Activated T-helper 1 cell treated with Interleukin-2 at 50 U/mL for 16 hours (primary cell): ENCODE measurements at regions not wholly inside any gene's neighbourhood (a gene's known extent, or its start where the extent isn't known, plus 50 kb on each side); places are given as distances from the start of the nearest gene placed in this dataset.
"Not testable (repeated sequence)": the region's sequence is repeated elsewhere in the genome, so short reads cannot be mapped to it uniquely, and the experiment has no call there.

ENCODE experiments used
- DNase-seq: peaks from one replicate; pipeline ENCODE4 v3.0.0-alpha.2; 2020; ENCODE audit warnings: low read depth

DNA sequence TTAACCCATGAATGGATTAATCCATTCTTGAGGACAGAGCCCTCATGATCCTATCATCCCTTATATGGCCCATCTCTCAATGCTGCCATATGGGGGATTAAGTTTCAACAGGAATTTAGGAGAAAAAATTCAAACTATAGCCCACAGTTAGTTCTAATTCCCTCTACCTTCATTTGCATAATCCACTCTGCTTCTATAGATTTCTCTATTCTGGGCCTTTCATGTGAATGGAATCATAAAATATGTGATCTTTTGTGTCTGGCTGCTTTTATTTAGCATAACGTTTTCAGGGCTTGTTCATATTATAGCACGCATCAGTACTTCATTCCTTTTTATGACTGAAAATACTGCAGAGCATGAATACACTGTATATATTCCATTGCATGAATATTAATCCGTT is 55.4 kb downstream of the CTSL start:
- DNase-seq: no peak

DNA sequence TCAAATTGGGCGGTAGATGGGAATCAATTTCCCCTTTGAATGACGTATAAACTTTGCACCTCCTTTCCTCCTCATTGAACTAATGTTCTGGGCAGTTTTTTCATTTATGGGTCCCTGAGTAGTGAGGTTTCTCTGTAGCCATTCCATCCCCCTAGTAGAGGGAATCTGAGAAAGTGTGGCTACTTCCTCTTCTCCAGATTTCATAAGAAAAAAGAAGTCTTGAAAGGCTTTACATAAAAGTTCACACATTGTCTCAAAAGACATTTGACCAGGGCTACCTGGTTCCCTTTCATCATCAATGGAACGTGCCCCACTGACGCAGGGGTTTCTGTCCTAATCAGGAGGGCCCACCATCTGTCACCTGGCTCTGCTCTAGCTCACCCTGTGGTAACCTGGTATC is 57.3 kb downstream of the CTSL start:
- no peak for DNase-seq

DNA sequence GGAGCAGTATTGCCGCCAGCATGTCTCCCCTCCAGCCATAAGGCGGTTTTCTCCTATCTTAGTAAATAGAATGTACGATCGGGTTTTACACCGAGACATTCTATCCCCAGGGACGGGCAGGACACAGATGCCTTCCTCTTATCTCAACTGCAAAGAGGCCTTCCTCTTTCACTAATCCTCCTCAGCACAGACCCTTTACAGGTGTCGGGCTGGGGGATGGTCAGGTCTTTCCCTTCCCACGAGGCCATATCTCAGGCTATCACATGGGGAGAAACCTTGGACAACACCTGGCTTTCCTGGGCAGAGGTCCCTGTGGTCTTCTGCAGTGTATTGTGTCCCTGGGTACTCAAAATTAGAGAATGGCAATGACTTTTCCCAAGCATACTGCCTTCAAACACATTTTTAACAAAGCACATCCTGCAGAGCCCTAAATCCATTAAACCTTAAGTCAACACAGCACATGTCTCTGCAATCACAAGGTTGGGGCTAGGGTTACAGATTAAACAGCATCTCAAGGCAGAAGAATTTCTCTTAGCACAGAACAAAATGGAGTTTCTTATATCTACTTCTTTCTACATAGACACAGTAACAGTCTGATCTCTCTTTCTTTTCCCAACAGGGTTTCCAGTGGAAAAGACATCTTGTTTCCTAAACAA is 59.5 kb downstream of the CTSL start:
- not testable (repeated sequence) for DNase-seq

DNA sequence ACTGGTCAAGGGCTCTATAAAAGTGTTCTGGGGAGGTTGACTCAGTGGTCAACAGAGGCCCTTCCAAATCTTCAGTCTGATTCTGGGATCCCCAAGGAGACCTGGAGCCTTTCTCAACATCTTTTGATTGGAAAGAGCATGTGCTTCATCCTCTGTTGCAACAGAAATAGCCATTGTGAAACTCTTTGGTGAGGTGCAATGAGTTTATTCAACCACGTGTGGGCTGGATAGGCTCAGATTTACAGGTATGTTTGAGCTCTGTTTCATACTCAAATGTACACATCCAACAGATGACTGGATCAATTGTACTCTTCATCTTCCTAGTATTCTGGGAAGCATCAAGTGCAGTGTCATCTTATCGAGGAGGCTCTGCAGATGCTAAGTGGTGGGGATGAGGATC is 60.5 kb downstream of the CTSL start:
- DNase-seq: no peak

DNA sequence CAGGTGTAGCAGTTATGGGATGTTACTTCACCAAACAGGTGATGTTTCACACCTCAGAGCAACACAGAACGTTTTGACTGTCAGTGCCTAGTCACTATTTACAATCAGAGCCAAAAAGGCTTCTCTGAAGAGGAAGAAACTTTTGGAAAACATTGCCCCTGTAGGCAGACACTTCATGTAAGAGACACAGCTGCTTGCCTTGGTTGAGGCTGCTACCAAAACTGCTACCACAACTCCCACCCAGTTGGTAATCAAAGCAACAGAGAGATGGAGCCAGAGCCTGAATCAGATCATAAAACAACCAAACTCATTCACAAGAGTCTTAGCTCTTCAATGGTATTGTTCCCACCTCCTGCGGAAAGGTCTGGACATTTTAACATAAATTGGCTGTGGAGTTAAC is 61.0 kb downstream of the CTSL start:
- no peak for DNase-seq

DNA sequence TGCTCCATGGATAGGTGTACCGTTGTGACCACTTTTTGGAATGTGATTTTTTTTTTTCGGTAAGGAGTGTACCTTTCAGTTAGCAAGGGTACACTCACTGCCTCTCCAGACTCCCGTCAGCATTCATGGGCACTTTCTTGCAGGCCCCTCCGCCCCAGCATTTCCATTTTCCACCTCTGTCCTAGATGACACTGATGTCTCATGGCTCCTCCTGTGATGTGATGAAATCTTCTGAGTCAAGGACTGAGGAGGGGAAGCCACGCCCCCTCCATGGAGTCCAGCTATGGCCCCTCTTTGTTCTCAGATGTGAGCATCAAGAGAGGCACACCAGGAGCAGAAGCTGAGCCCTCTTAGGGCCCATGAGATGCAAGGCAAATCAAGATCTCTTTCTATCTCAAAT is 61.8 kb downstream of the CTSL start:
- no peak for DNase-seq

DNA sequence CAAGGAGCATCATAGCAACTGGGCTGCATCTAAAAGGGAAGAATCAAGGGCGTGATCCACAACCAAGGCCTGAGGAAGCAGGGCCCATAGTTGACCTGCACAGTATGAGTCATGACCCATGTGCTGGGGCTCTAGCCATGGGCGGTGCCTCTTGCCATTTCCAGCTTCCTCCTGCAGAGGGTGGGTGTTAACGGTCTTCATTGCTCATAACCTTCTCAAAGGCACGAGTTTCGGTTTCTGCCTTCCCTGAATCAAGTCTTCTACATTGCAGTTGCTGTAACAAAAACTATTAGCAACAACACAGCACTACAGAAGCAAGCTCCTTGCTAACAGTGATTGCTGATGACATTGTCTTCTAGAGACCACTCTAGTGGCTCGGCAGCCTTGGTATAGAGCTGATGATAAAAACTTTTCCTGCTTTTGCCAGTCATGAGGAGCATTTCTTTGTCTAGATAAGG is 66.9 kb downstream of the CTSL start:
- peak; percentile 4 for DNase-seq

DNA sequence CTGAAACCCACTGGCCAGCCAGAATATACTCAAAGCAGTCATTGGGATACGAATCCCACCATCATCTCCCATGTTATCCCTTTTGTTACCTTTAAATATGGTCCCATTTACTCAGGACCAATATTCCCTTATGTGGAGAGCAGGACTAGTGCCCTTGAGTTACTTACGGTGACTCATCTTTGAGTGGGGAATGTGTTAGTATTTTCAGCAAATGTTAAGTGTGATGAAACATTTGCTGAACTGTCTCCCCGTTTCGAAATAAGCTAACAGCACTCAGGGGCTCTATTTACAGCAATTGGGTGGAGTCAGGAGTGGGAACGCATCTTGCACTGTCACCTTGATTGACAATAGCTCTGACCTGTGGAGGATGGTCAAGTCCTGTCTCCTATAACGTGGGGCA is 67.4 kb downstream of the CTSL start:
- DNase-seq: no peak

DNA sequence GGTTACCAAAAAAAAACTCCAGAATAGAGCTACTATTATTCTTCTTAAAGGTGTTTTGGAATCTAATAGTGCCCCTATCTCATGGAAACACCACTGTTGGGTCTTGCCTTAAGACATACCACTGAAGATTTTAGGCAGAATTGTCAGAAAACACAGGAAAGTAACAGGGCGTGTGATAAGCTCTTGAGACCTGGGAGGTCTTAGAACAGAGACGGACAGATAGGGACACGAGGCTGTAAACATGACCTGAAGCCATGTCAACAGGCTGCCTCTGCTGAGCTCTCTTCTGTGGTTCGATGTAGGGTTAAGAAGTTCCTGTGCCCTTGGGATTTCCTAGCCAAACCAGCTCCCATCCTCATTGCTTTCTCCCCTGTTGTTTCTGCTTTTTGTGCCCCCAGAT is 69.3 kb downstream of the CTSL start:
- no peak for DNase-seq

DNA sequence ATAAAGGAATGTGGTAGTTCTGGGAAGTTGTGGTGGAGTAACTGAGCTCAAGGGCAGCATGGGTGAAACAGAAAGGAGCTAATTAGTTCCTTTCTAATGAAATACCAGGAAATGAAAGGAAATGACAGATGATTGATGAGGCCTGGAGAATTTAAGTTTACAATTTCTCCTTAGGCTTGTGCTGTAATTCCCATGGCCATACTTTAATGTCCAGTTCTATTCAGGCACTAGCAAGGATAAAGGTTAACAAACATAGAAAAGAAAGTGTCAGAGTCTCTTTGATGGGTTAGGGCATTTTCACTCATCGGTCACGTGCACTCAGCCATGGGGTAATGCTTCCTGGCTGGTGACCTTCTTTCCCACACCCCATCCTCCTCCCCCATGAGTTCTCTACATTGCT is 70.3 kb downstream of the CTSL start:
- no peak for DNase-seq

DNA sequence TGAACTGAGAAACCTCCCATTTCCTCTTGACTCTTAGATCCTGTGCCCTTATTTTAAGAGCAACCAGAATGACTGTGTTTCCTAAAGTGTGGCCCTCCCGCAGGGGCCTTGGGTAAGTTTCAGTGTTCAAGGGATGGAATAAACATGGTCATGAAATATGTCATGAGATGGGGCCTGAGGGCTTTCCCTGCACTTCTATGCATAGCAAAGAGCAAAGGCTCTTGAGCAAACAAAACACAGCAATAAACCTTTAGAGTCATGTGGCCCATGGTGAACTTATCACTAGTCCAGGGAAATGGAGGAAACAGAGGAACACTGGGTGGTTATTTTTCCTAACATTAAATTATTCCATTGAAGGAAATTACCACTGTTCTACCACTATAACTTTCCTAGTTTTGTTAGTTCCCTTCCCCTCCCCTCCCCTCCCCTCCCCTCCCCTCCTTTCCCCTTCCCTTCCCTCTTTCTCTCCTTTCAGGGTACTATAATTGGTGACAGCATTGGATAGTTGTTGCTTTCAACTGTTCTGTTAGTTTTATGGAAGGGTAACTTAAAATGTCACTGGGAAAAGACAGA is 72.4 kb downstream of the CTSL start:
- DNase-seq: no peak

DNA sequence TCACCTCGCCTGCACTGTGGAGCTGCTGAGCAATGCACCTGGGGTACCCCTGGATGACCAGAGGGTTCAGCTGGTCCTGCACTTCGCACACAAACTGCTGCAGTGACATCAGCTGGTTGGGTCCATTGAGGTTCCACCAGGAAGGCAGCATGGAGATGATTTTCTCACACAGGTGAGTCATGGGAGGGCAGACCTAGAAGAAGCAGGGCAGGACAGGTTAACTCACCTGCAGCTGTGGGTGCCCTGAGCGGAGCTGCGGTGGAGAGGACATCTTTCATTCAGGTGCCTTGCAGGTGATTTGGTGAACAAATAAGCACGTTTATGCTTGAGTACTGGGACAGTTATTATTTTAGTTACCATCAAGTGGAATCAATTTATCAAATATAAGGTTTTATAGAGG is 73.6 kb downstream of the CTSL start:
- DNase-seq: no peak

DNA sequence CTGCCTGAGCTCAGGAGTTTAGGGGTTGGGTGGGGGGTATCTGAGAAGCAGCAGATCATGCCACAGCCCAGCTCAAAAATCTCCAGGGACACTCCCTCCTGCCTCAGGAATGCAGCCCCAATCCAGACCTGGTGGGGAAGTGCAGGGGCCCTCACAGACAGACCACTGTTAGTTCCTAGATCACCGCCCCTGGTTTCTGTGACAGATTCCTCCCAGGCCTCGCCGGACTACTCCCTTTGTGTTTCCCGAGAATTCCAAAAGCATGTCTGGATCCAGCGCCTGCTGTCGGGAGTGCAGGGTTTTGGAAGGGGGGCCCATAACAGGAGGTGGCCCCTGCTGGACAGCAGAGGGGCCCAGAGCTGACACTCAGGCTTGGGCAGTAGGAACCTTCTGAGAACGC is 74.5 kb downstream of the CTSL start:
- DNase-seq: no peak

DNA sequence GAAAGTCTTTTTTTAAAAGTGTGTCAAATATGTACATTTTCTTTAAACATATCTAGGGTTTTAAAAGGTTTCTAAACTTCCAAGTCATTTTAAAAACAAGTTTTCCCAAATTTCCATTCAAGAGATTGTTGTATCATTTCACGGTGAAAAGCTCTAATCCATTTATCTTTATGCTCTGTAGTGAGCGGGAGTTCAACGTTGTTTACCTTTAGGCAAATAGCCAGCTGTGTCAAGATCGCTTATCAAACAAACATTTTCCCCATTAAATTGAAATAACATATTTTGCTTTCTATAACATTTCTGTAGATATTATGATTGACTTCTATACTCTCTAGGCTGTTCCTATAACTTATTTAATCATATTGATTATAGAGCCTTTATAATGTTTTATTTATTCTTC is 75.1 kb downstream of the CTSL start:
- no peak for DNase-seq

DNA sequence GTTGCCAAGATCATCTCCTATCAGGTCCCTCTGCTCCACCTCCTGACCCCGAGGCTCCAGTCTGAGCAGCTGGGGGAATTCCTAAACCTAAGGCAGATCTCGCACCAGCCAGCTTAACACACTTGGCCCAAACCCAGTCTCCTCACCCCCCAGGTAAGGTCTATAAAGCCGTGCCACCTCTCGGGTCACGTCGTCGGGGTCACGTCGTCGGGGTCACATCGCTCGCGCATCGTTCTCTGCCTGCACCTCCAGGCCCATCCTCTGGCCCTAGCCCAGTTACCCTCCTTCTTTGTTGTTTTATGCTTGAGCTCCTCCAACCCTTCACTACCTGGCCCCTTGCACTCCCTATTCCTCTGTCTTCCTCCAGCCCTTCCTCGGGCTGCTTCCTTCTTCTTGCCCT is 77.2 kb downstream of the CTSL start:
- no peak for DNase-seq

DNA sequence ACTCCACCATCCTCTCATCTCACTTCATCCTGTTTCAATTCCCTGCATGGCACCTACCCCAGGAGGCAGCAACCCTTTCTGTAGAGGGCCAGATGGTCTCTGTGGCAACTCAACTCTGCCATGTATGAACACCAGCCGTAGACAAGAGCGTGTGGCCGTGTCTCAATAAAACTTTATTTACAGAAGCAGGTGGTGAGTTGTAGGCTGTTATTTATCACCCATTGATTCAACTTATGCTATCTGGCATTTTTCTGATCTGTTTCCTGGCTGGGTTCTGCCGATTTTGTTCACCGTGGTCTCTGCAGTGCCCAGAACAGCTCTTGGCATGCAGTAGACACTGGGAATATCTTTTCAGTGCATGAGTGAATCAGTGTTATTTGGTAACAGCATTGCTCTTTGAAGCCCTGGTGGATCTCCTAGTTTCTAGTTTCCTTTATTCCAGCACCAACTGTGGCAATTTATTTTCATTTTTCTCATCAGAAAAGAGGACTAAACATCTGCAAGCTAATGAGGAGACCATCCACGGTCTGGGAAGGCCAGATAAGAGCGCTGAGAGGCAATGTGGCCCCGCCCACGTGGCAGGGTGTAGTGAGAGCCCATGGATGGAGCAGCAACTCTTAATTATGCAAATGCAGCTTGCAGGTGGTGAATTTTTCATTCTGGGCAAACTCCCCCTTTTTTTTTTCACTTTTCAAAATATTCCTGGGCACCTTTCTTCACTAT is 77.9 kb downstream of the CTSL start:
- DNase-seq: no peak

DNA sequence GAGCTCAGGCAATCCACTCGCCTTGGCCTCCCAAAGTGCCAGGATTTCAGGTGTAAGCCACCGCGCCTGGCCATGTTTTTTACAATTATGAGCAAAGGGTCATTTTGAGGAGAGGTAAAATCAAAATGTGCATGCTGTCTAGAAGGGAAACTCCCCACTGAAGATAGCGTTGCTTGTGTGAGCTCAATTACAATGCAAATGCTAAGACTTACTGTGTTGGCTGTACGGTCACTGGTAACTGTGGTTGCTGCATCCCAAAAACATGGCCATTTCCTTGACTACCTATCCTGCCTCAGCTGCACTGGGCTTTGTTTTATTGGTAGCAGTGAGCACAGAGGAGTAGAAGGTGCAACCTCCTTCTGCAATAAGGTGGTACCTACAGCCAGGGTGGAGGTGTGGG is 77.4 kb upstream of the SPATA31E1 start:
- DNase-seq: no peak

DNA sequence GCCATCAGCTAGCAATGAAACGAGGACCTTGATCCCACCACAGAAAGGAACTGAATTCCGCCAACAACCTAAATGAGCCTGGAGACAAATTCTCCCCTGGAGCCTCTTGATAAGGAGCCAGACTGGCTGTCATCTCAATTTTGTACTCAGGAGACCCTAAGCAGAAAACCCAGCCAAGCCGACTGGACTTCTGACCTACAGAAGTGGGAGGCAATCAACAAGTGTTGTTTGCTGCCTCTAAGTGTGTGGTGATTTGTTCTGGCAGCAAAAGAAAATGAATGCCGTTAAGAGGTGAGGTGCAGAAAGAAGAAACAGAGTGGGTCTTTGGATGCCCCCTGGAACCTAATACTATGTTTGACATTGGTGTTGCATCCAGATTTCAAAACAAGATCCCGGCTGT is 72.7 kb upstream of the SPATA31E1 start:
- no peak for DNase-seq

DNA sequence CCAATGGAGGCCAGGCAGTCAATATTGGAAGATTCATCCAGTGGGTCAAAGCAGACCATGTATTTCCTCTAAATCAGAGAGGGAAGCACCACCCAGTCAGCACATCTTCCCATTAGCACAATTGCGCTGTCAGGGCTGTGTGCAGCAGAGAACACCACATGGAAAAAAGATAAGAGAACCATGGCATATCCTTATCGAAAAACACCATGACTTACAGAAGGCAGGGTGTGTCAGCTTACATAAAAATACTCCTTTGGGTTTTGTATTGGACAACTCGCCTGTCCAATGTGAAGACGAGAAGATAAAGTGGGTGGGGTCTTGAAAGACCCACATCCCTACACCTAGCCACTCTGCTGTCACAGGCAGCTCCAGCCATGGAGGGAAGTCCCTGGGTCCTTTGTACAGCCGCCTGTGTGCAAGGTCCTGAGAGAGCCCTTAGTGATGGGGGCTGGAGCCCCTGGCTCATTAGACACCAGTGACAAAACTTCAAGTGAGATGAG is 71.9 kb upstream of the SPATA31E1 start:
- DNase-seq: no peak

DNA sequence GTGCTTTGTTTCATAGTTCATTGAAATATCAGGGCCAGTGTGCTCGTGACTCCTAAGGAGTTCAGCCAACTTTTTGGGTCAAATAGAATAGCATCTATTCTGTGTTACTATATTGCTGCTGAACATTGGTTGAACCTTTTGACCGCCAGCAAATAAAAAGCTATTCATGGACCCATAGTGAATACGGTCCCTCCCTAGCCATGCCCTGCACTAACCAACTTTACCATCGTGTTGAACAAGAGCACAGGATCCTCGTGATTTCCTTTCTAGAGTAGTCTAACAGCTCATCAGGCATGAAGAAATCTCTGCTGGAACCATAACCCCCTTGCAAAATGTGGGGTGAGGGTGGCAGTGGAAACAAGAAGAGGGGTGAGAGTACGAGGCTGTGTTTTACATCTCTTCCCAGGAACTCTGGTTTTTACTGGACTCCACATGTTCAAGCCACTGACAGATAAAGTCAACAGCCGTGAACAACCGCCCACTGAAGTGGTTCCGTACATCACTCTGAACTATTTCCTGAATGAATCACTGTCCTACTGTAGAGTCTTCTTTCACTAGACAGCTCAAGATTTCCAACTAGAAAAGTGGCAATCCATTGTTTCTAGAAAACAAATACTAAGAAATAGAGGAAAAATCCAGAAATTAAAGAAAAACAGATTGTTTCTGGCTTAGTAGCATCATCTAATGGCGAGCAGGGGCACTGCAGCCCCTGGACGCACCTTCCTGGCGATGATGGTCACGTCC is 70.1 kb upstream of the SPATA31E1 start:
- DNase-seq: no peak

DNA sequence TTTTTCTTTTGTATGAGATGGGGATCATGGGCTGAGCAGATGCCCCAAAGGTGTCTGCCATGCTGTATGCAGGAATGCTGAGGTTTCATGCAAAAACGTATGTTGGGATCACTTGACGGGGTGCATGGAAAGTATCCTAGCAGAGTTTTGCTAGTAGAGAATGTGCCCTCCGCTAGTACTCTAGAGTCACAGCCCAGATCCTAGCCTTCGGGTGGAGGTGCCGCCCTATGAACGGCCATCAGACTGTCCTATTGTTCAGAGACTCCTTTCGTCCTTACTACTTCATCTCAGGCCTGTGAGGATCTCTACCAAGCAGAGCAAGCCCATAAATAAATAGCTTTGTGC is 69.6 kb upstream of the SPATA31E1 start:
- no peak for DNase-seq

DNA sequence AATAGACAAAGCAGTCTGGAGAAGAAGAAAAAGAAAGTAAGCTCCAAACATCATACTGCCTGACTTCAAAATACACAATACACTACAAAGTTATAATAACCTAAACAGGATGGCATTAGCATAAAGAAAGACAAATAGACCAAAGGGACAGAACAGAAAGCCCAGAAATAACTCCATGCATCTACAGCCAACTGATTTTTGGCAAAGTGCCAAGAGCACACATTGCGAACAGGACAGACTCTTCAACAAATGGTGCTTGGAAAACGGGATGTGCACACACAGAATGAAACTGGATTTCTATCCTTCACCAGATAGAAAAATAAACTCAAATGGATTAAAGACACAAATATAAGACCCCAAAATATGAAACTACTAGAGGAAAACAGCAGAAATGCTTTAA is 66.6 kb upstream of the SPATA31E1 start:
- no peak for DNase-seq

DNA sequence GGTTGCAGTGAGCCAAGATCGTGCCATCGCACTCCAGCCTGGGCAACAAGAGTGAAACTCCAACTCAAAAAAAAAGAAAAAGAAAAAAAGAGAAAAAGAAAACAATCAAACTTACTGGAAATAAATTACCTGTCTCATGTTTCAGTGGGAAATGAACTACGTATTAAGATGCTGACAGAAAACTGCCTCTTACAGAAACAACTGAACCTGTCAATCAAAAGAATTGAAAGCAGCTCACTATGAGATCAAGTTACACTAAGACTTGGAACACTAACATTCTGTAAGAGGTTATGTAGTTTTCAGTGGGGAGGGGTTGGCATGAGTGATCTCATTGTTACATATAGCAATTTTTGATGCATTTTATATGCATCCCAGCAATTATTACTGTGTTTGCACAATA is 64.4 kb upstream of the SPATA31E1 start:
- no peak for DNase-seq
